Fibroblast of gingiva (primary cell): ENCODE measurements at regions not wholly inside any gene's neighbourhood (a gene's known extent, or its start where the extent isn't known, plus 50 kb on each side); places are given as distances from the start of the nearest gene placed in this dataset.
A peak's percentile ranks its signal among the peaks of the same experiment; 100 is the strongest.
"Not testable (repeated sequence)": the region's sequence is repeated elsewhere in the genome, so short reads cannot be mapped to it uniquely, and the experiment has no call there.

Experiments
- DNase-seq: peaks from one replicate; pipeline ENCODE4 v3.0.0-alpha.2; 2011; ENCODE audit warnings: low read depth

DNA sequence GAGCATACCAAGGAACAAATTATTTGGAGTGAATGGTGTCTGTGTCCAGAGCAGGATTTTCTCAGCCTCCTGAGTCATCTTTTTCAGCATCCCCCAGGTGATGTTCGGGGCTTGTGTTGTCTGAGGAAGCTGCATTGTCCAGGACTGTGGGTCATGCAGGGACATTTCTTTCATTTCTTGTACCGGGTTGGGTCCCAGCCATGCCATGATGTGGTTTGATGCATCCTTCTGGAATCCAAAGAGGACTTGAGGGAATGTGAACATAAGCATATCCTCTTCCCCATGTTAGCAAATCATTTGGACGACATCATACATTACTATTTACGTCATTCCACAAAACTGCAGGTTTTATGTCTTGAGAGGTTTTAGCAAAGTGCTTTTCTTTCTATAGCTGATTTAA is 797.8 kb downstream of the CCDC85A start:
- DNase-seq: no peak

GRCh38 chr2:56985609-56986008 is 801.8 kb downstream of the CCDC85A start:
- DNase-seq: no peak

DNA sequence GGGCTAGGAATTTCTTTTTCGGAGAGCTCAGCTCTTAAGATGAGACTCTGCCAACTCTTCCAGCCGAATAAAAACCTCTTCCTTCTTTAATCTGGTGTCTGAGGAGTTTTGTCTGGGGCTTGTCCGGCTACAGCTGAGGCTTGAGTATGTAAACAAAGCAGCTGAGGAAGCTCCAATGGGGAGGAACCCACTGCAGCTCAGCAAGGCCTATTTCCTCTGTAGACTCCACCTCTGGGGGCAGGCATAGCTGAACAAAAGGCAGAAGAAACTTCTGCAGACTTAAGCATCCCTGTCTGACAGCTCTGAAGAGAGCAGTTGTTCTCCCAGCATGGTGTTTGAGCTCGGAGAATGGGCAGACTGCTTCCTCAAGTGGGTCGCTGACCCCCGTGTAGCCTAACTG is 838.7 kb downstream of the CCDC85A start:
- DNase-seq: no peak

GRCh38 chr2:57044931-57045635 is 861.3 kb downstream of the CCDC85A start:
- no peak for DNase-seq

GRCh38 chr2:57049273-57049672 is 865.5 kb downstream of the CCDC85A start:
- DNase-seq: no peak

- DNase-seq: no peak
Measured at GRCh38 chr2:57050007-57050406, 866.2 kb downstream of the CCDC85A start.

- not testable (repeated sequence) for DNase-seq
Measured at GRCh38 chr2:57066301-57066700, 882.5 kb downstream of the CCDC85A start.

DNA sequence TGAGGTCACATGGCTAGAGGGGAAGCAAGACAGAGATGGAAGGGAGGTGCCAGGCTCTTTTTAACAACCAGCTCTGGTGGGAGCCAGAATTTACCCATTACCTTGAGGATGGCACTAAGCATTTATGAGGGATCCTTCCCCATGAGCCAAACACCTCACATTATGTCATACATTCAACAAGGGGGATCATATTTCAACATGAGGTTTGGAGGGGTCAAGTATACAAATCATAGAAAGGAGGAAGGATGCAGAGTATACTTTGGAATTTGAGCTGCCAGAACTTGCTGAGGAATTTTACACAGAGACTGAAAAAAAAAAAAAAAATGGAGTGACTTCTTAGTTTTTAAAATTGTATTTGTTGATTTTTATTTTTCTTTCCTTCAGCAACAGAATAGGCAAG is 891.4 kb downstream of the CCDC85A start:
- no peak for DNase-seq

DNA sequence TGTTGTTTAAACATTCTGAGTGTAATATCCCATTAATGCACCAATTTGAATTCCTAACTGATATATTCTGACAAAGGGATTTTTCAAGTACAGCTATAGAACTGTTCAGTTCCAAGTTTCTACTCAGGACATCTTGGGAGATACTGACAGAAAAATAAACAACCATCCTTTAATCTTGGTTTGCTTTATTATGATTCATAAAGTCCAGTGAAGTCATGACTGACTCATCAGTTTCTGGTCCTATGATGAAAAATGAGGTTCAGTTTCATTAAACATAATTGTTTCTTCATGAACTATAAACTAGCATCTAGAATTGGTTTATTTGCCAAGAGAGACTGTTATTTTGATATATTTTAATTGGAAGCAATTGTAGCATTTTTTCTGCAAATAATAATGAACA is 896.2 kb downstream of the CCDC85A start:
- no peak for DNase-seq

DNA sequence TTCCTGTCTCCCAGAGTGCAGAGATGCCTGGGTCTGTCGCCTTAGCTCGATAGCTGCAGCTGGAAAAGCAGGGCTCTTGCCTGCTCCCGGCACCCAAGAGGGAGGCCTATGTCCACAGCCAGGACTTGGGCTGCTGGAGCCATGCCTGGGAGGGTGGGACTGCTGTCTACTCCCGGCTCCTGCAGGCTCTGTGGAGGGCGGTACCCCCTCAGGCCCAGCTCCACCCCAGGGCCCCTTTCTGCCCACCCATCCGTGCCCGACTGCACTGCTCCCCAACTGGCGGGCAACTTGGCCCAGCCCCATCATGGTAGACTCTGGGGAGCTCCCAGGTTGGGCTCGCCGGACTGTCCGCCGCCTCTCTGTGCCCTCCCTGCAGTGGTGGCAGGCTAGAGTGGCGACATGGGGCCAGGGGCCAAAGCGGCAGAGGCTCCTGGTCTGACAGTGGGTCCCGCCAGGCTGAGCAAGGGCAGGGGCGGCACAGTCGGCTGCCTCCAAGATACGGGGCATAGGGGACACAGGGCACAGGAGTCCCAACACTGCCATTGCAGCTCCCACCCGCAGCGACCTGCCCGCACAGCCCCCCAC is 901.0 kb downstream of the CCDC85A start:
- no peak for DNase-seq

- no peak for DNase-seq
Measured at GRCh38 chr2:57093020-57093419, 909.2 kb downstream of the CCDC85A start.

GRCh38 chr2:57097855-57098254 is 914.1 kb downstream of the CCDC85A start:
- DNase-seq: no peak

DNA sequence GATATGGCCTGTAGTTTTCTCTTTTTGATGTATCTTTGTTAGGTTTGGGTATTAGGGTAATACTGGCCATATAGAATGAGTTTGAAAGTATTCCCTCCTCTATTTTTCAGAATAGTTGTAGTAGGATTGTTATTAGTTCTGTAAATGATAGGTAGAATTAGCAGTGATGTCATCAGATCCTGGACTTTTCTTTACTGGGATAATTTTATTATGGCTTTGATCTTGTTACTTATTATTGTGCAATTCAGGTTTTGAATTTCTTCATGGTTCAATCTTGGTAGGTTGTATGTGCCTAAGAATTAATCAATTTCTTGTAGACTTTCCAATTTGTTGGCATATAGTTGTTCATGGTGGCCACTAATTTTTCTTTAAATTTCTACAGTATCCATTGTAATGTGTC is 916.6 kb downstream of the CCDC85A start:
- no peak for DNase-seq

DNA sequence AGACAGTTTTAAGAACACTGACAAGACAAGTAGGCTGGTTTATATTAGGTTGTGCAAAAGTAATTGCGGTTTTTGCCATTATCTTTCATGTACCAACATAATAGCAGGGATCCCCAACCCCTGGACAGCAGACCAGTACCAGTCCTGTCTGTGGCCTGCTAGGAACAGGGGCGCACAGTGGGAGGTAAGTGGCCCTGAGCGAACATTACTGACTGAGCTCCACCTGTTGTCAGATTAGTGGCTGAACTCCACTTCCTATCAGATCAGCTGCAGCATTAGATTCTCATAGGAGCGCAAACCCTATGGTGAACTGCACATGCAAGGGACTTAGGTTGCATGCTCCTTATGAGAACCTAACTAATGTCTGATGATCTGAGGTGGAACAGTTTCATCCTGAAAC is 921.9 kb downstream of the CCDC85A start:
- no peak for DNase-seq

DNA sequence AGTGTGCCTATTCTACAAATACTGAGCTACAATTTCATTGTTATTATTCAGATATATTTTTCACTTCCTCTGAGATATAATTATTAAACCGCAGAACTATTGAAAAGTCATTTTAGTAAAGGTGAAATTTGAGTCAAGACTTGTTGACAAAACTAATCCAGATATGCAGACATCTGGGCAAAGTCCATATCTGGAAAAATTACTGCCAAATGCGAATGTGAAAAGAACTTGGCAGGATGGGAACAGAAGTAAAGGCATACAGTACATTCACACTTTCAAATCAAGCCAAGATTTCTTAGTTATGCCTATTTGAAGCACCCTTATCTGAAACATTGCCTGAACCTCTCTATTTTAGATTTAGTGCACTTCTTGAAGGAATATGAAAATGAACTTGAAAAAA is 923.6 kb downstream of the CCDC85A start:
- DNase-seq: no peak

DNA sequence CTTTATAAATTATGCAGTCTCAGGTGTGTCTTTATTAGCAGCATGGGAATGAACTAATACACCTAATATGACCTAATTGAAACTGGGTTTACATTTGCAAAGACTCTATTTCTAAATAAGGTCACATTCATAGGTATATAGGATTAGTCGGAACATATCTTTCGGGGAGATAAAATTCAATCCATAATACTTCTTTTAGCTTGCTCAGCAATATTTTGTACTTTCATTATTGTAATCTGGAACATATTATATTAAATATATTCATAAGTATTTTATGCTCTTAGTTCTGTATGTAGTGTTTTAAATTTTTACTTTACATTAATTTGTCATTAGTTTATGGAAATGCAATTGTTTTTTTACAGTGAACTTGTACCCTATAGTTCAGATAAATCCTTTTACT is 927.7 kb downstream of the CCDC85A start:
- no peak for DNase-seq

- DNase-seq: no peak
Measured at GRCh38 chr2:57119141-57119540, 927.5 kb upstream of the VRK2 start.

GRCh38 chr2:57126410-57126809 is 920.2 kb upstream of the VRK2 start:
- no peak for DNase-seq

- no peak for DNase-seq
Measured at GRCh38 chr2:57139179-57139578, 907.4 kb upstream of the VRK2 start.

DNA sequence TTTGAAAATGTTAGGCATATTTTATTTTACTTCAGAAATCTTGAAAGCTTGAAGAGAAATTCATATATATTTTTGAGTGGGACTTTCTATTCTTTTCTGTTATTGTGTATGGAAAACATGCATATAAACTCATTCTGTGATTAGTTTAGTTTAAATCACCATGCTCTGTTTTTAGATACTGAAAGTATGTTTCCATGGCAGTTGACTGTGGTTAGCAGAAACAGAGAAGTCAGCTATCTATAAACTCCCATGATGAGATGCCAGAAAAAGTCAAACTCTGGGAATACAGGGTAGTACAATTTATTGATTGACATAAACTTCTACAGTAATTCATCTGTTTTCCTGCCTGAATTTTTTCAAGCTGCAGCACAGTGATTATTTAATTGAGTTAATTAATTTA is 905.3 kb upstream of the VRK2 start:
- DNase-seq: no peak

DNA sequence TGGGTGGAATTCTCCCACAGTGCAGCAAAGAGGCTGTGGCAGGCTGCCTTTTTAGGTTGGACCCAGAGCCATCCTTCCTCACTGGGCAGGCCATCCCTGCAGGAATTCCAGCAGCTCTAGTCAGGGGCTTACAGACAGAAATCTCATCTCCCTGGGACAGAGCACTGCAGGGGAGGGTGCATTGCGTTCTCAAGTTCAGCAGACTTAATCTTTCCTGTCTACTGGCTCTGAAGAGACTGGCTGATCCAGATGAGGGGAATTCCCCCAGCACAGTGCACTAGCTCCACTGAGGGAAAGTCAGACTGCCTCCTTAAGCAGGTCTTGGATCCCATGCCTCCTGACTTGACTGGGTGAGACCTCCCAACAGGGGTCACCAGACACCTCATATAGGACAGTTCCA is 899.7 kb upstream of the VRK2 start:
- DNase-seq: no peak

- DNase-seq: no peak
Measured at GRCh38 chr2:57156231-57156924, 890.2 kb upstream of the VRK2 start.

DNA sequence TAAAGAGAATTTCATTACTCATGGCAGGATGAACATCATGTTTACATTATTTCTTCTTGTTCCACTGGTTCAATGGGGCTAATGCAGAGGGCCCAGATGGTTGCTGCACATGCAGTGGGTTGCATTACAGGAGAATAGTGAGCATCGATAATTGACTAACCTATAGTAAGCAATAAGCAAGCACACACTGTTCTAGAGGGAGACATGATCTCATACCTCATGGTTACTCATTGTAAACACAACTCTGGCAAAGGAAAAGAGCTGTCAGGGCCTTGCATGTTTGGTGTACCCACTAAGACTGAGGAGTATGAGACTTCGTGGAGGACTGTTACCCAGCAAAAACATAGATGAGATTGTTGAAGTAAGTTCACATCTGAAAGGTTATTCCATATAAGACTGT is 885.6 kb upstream of the VRK2 start:
- DNase-seq: peak; percentile 23

DNA sequence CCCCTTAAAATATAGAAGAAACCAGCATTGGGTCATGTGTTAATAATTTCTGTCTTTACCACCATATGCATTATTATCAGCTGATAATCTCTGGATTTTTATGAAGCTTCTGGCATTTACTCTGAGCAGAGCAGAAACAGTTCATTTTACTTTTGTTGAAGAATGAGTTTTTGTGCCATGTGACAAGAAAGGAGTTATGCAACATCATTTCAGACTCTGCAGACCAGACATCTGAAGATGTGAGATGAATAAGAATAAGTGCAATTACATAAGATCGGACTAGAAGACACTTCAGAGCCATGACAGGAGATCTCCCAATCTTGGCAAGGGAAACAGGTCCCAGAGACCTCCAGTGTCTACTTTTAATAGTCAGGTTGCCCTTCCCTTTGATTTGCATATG is 869.4 kb upstream of the VRK2 start:
- DNase-seq: no peak
